ENCODE measurements at regions not wholly inside any gene's neighbourhood (a gene's known extent, or its start where the extent isn't known, plus 50 kb on each side); places are given as distances from the start of the nearest gene placed in this dataset.

DNA sequence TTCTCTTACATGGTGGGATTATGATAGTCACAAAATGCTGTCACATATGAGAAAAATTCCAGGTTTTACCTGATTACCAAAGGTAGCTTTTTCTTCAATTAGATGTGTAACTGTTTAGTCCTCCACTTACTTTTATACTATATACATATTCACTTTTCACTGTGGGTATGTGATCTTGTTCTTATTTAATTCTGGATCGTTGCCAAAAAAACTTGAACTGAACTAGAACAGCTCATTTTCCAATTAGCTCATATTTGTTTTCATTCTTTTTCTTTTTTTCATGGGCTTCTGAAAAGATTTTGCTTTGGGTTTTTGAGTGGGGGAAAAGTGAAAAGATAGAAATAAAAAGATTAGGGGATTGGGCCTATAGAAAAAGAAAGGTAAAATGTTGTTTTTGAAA lies 291.9 kb downstream of the NDFIP2 start:
- TF ChIP-seq, protein P1, sequence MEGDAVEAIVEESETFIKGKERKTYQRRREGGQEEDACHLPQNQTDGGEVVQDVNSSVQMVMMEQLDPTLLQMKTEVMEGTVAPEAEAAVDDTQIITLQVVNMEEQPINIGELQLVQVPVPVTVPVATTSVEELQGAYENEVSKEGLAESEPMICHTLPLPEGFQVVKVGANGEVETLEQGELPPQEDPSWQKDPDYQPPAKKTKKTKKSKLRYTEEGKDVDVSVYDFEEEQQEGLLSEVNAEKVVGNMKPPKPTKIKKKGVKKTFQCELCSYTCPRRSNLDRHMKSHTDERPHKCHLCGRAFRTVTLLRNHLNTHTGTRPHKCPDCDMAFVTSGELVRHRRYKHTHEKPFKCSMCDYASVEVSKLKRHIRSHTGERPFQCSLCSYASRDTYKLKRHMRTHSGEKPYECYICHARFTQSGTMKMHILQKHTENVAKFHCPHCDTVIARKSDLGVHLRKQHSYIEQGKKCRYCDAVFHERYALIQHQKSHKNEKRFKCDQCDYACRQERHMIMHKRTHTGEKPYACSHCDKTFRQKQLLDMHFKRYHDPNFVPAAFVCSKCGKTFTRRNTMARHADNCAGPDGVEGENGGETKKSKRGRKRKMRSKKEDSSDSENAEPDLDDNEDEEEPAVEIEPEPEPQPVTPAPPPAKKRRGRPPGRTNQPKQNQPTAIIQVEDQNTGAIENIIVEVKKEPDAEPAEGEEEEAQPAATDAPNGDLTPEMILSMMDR (conservative IDR thresholded peaks at IDR 0.05; ENCODE audit: low read depth in 2 of 2) = no peak
- TF ChIP-seq, protein P2, sequence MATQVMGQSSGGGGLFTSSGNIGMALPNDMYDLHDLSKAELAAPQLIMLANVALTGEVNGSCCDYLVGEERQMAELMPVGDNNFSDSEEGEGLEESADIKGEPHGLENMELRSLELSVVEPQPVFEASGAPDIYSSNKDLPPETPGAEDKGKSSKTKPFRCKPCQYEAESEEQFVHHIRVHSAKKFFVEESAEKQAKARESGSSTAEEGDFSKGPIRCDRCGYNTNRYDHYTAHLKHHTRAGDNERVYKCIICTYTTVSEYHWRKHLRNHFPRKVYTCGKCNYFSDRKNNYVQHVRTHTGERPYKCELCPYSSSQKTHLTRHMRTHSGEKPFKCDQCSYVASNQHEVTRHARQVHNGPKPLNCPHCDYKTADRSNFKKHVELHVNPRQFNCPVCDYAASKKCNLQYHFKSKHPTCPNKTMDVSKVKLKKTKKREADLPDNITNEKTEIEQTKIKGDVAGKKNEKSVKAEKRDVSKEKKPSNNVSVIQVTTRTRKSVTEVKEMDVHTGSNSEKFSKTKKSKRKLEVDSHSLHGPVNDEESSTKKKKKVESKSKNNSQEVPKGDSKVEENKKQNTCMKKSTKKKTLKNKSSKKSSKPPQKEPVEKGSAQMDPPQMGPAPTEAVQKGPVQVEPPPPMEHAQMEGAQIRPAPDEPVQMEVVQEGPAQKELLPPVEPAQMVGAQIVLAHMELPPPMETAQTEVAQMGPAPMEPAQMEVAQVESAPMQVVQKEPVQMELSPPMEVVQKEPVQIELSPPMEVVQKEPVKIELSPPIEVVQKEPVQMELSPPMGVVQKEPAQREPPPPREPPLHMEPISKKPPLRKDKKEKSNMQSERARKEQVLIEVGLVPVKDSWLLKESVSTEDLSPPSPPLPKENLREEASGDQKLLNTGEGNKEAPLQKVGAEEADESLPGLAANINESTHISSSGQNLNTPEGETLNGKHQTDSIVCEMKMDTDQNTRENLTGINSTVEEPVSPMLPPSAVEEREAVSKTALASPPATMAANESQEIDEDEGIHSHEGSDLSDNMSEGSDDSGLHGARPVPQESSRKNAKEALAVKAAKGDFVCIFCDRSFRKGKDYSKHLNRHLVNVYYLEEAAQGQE (IDR thresholded peaks at IDR 0.05; ENCODE audit: unreplicated experiment) = no peak
- TF ChIP-seq EZH2phosphoT487 (IDR thresholded peaks at IDR 0.05; ENCODE audit: unreplicated experiment) (no peak), EZH2 (IDR thresholded peaks at IDR 0.05; ENCODE audit: low read depth, unreplicated experiment) (no peak), POLR2AphosphoS5 (IDR thresholded peaks at IDR 0.05; ENCODE audit: low read depth) (no peak)

Data from GM23338 (cell line).